Upper lobe of left lung (tissue), 6 donors: ENCODE measurements at regions not wholly inside any gene's neighbourhood (a gene's known extent, or its start where the extent isn't known, plus 50 kb on each side); places are given as distances from the start of the nearest gene placed in this dataset.

ENCODE experiments used
- ATAC-seq, 2 donors: fragments of 200-7000 bp; cut with Tn5 transposase; one replicate each; pipeline ENCODE4 v1.9.1; 2022; ENCODE audit warnings: mild to moderate bottlenecking in 2 of 2, moderate library complexity in 2 of 2; ENCODE audit not compliant: low FRiP score in 2 of 2
- DNase-seq, 2 donors: peaks; one replicate each; pipeline ENCODE4 v3.0.0-alpha.2; 2019 to 2020
- H3K27ac ChIP-seq, 4 donors: fragments of 200-600 bp; sonication (generic); one replicate each; pipeline ENCODE4 v1.5.1; 2016 to 2019
- H3K27me3 ChIP-seq, 4 donors: fragments of 200-600 bp; sonication (generic); one replicate each; pipeline ENCODE4 v1.5.1; 2017 to 2019
- H3K36me3 ChIP-seq, 4 donors: fragments of 200-600 bp; sonication (generic); one replicate each; pipeline ENCODE4 v1.5.1; 2016 to 2019
- H3K4me1 ChIP-seq, 4 donors: fragments of 200-600 bp; sonication (generic); one replicate each; pipeline ENCODE4 v1.5.1; 2018 to 2019
- H3K4me3 ChIP-seq, 4 donors: fragments of 200-600 bp; sonication (generic); one replicate each; pipeline ENCODE4 v1.5.1; 2017 to 2019; ENCODE audit warnings: mild to moderate bottlenecking in 2 of 4, moderate library complexity in 1 of 4
- H3K9me3 ChIP-seq, 4 donors: fragments of 200-600 bp; sonication (generic); one replicate each; pipeline ENCODE4 v1.5.1; 2018 to 2019
- EP300 ChIP-seq, 4 donors: sonication (generic); formaldehyde crosslinking; IDR thresholded peaks; one replicate each; pipeline ENCODE4 v1.5.1; 2017; ENCODE audit warnings: antibody characterized with exemption in 4 of 4, control low read depth in 2 of 4
- POLR2A ChIP-seq, 4 donors: fragments of 450-650 bp; IDR thresholded peaks; one replicate each; pipeline ENCODE4 v1.5.1; 2016 to 2017; ENCODE audit warnings: antibody characterized with exemption in 4 of 4, mild to moderate bottlenecking in 2 of 4
- POLR2AphosphoS5 ChIP-seq, 2 donors: sonication (generic); formaldehyde crosslinking; IDR thresholded peaks; one replicate each; pipeline ENCODE4 v1.5.1; 2017; ENCODE audit warnings: antibody characterized with exemption in 2 of 2
- WGBS, 2 donors: methylation state at CpG; one replicate each; pipeline ENCODE4 v1.1.5; 2017 to 2018; 5-methylcytosine and 5-hydroxymethylcytosine counted together
- TF ChIP-seq, protein P1 (sequence below), 6 experiments: fragments of 450-650 bp in 4 of 6; fragments of 200-600 bp in 2 of 6; sonication (generic) in 2 of 6; IDR thresholded peaks; one replicate each; pipeline ENCODE4 v1.5.1; 2016 to 2019; ENCODE audit warnings: antibody characterized with exemption in 6 of 6
- donor health status: DM: no; HTN: no; CAD: no; lungs with moderate emphysema.
- donor health status: DM: no; HTN: yes; CAD: no; lungs with severe emphysema.

DNA sequence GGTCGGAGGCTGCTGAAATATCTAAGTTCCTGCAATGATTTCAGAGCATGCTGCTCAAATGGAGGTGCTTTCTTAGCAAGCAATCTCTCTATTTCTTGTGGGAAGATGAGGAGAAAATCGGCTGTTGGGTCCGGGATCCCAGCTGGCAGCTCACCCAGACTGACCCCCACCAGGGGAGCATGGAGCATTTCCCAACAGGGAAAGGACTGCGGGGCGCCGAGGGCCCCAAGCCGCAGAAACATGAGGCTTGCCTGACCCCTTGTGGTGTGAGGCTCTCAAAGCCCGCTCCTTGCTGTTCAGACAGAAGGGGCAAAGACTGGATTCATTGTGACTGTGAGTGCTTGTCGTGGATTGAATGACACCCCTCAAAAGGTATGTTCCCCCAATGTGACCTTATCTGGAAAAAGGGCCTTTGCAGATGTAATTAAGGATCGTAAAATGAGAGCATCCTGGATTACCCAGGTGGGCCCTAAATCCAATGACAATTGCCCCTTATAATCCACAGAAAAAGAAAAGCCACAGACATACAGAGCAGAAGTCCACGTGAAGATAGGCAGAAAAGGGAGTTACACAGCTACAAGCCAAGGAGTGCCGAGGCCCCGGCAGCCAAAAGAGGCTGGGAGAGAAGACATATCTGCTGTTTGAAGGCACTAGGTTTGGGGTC lies 116.3 kb upstream of the VASH1 start:
- DNase-seq (peak in 1 of 2 donors; percentile 42), ATAC-seq (peak in 1 of 2 donors; percentile 28)
- H3K9me3 ChIP-seq, result no peaks in the 10 kb centered on the region
- no peaks in the 10 kb centered on the region for H3K36me3 ChIP-seq
- H3K27ac ChIP-seq, result no peak overlapping the region
- TF ChIP-seq, protein P1, sequence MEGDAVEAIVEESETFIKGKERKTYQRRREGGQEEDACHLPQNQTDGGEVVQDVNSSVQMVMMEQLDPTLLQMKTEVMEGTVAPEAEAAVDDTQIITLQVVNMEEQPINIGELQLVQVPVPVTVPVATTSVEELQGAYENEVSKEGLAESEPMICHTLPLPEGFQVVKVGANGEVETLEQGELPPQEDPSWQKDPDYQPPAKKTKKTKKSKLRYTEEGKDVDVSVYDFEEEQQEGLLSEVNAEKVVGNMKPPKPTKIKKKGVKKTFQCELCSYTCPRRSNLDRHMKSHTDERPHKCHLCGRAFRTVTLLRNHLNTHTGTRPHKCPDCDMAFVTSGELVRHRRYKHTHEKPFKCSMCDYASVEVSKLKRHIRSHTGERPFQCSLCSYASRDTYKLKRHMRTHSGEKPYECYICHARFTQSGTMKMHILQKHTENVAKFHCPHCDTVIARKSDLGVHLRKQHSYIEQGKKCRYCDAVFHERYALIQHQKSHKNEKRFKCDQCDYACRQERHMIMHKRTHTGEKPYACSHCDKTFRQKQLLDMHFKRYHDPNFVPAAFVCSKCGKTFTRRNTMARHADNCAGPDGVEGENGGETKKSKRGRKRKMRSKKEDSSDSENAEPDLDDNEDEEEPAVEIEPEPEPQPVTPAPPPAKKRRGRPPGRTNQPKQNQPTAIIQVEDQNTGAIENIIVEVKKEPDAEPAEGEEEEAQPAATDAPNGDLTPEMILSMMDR (IDR thresholded peaks at IDR 0.05), result peak in 4 of 6 experiments; percentile 20 to 41 (median 30)
- no peak for TF ChIP-seq POLR2A (IDR thresholded peaks at IDR 0.05)
- no peak for TF ChIP-seq POLR2AphosphoS5 (IDR thresholded peaks at IDR 0.05)
- no peak for TF ChIP-seq EP300 (IDR thresholded peaks at IDR 0.05)
- no peak overlapping the region for H3K4me3 ChIP-seq
- no peaks in the 10 kb centered on the region for H3K27me3 ChIP-seq
- H3K4me1 ChIP-seq, result no peaks in the 10 kb centered on the region
- WGBS, 2 donors, result 23% methylated on average over 12 to 13 of the region's 13 CpGs

- DNase-seq (no peak), ATAC-seq (peak; percentile 49 to 80)
- no peak overlapping the region for H3K27ac ChIP-seq
- H3K27me3 ChIP-seq, result no peaks in the 10 kb centered on the region
- no peak overlapping the region for H3K4me3 ChIP-seq
- H3K4me1 ChIP-seq, result no peaks in the 10 kb centered on the region
- TF ChIP-seq EP300 (IDR thresholded peaks at IDR 0.05) (no peak), POLR2A (IDR thresholded peaks at IDR 0.05) (no peak)
- TF ChIP-seq, protein P1 (IDR thresholded peaks at IDR 0.05), result peak; percentile 38 to 64 (median 60)
- no peaks in the 10 kb centered on the region for H3K36me3 ChIP-seq
- WGBS, 2 donors, result 77 to 81% methylated on average over 7 of the region's 7 CpGs
- H3K9me3 ChIP-seq, result no peaks in the 10 kb centered on the region
Measured at GRCh38 chr14:76647697-76648298, 113.5 kb upstream of the VASH1 start.

GRCh38 chr14:76651410-76652055 lies 109.7 kb upstream of the VASH1 start:
- no peak for ATAC-seq
- TF ChIP-seq POLR2AphosphoS5 (IDR thresholded peaks at IDR 0.05) (no peak), EP300 (IDR thresholded peaks at IDR 0.05) (no peak), POLR2A (IDR thresholded peaks at IDR 0.05) (no peak)
- TF ChIP-seq, protein P1 (IDR thresholded peaks at IDR 0.05), result no peak
- H3K27me3 ChIP-seq, result no peaks in the 10 kb centered on the region
- H3K9me3 ChIP-seq, result no peaks in the 10 kb centered on the region
- peaks cover 0 to 13% (median 0%) of the 10 kb centered on the region in 4 donors for H3K4me1 ChIP-seq
- WGBS, 2 donors, result 75 to 76% methylated on average over 3 of the region's 3 CpGs
- DNase-seq, result no peak
- H3K4me3 ChIP-seq, result no peak overlapping the region
- H3K36me3 ChIP-seq, result no peaks in the 10 kb centered on the region
- H3K27ac ChIP-seq, result no peak overlapping the region

DNA sequence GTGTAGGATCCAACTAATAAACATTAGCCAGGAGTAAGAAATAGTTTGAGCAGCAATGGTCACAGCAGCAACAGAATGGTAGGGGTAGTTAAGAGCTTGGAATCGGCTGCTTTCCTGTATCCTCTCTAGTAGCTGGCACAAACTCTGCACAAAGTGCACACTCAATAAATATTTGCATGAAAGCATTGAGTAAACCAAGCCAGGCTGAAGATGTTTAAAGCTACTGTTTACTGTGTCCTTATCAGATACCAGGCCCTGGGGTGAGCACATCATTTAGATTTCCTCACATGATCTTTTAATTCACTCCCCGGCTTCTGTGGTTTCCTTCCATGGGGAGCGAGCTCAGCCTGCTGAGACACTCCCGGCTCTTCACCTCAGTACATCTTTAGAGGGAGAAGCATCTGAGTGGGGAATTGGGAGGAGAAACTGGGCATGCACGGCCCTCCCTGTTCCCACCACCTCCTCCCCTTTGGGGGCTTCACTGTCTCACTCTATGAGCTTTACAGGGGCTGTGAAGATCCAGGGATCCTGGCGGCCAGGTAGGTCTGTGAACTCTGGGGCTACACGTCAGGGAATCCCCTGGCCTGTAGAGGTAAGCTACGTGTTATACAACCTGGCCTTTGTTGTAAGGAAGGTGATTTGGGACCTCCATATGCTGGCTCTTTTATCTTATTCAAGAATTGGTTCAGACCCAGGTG lies 107.2 kb upstream of the VASH1 start:
- WGBS, 2 donors, result 56 to 57% methylated on average over 8 of the region's 8 CpGs
- H3K27me3 ChIP-seq, result no peaks in the 10 kb centered on the region
- H3K9me3 ChIP-seq, result peaks cover 11 to 15% (median 14%) of the 10 kb centered on the region in 4 donors
- DNase-seq (no peak), ATAC-seq (no peak)
- no peak overlapping the region for H3K27ac ChIP-seq
- TF ChIP-seq POLR2A (IDR thresholded peaks at IDR 0.05) (no peak), EP300 (IDR thresholded peaks at IDR 0.05) (no peak), POLR2AphosphoS5 (IDR thresholded peaks at IDR 0.05) (no peak)
- TF ChIP-seq, protein P1 (IDR thresholded peaks at IDR 0.05), result no peak
- H3K4me1 ChIP-seq, result peaks cover 0 to 13% (median 0%) of the 10 kb centered on the region in 4 donors
- H3K36me3 ChIP-seq, result no peaks in the 10 kb centered on the region
- H3K4me3 ChIP-seq, result no peak overlapping the region
